ENCODE measurements at regions not wholly inside any gene's neighbourhood (a gene's known extent, or its start where the extent isn't known, plus 50 kb on each side); places are given as distances from the start of the nearest gene placed in this dataset.
A peak's percentile ranks its signal among the peaks of the same experiment; 100 is the strongest.
"Not testable (repeated sequence)": the region's sequence is repeated elsewhere in the genome, so short reads cannot be mapped to it uniquely, and the experiment has no call there.

- intact Hi-C loops (cut with DNase I): loop anchor here (2.0 kb wide), 1 partner anchor 313 kb away; no protein-coding TSS in a partner anchor
- ATAC-seq (no peak), DNase-seq (ENCODE audit: low spot score) (no peak)
These were observed 262.4 kb upstream of the PDE3A start for GRCh38 chr12:20105943-20106342.

DNA sequence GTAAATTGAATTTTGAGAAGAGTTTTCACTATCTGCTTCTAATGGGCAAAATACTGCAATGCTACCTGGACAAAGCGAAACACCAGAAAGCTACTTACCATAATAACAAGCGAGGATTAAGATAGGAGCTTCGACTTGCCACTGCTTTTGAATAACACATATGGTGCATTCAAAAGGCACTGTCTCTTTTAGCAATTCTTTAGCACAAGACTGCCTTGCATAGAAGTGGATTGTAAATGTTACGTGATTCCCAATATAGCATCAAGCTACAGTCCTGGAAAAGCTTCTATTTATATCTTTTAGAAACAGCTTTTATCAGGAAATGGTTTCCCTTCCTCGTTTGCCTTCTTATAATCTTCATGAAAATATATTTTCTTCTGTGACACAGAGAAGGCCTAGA, 258.7 kb upstream of the PDE3A start:
- DNase-seq (ENCODE audit: low spot score) (no peak), ATAC-seq (no peak)
- intact Hi-C loops (cut with DNase I): no loop called here

GRCh38 chr12:20115371-20115770, 253.0 kb upstream of the PDE3A start:
- ATAC-seq; intact Hi-C loops (cut with DNase I); DNase-seq (ENCODE audit: low spot score): not testable (repeated sequence)

DNA sequence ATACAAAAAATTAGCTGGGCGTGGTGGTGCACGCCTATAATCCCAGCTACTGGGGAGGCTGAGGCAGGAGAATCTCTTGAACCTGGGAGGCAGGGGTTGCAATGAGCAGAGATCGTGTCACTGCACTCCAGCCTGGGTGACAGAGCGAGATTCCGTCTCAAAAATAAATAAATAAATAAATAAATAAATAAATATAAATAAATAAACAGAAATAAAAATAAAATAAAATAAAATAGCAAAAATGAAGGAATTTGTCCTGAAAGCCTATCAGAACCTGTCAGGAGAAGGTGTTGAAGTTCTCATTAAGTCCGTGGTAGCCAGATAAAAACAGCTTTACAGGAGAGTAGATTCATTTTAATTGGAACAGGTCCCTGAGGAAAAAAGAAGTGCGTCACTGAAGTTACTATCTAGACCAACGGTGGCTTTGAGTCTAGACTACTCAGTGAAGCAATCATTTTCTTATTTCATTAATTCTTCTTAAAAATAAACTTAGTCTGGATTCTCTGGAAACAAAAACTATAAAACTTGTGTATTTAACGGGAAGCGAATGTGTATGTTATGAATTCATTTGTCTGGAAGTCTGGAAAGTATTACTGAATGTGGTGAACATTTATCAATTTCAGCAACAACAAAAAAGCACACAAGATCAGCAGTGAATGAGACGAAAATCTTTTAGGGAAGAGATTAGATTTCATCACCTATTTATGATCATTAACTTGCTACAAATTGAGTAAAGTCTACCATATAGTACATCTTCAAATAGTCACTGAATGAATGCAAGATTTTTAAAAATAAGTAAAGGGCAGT, 248.5 kb upstream of the PDE3A start:
- DNase-seq (ENCODE audit: low spot score): no peak
- no peak for ATAC-seq
- intact Hi-C loops (cut with DNase I): no loop called here

DNA sequence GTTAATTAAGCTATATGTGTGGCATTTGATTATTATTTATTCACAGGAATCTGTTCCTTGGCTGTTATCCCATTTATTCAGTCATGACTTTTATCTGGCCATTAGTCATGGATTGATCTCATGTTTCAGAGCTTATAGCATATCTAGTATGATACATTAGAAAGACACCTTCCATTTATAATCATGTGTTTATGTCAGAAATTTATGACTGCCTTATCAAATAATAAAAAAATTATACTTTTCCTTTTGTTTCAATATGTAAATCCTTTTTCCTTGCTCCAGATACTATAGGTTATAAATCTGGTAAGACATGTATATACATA, 248.0 kb upstream of the PDE3A start:
- ATAC-seq (no peak), DNase-seq (ENCODE audit: low spot score) (no peak)
- intact Hi-C loops (cut with DNase I): no loop called here

DNA sequence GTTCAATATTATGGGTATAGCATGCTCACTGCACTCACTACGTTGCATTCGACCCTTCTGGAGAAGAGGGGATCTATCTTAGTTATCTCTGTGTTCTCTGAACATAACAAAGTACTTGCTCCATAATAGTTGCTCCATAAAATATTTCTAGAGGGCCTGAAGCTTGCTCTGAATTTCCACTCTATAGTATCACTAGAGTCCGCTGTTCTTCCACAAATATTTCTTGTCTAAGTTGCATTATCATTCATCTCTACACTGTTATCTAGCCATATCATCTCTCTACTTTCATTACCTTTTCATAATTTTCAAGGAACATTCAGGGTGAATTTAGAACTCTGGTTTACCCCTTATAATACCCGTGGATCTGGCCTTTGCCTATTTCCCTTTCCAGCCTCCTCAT, 246.1 kb upstream of the PDE3A start:
- intact Hi-C loops (cut with DNase I): no loop called here
- no peak for ATAC-seq

DNA sequence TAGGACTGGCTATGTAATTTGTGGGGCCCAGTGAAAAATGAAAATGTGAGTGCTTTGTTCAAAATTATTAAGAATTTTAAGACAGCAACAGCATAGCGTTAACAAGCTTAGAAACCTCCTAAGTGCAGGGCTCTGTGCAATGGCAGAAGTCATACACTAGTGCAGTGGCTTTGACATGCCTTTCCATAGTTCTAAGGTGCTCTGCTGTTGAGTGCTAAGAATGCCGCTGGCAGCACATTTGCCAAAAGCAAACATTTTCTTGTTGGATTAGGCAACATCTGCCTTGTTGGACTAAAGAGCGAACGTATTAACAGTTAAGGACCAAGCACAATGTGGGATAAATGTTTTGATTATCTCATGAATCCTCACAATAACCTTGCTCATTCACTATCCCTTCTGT, 244.9 kb upstream of the PDE3A start:
- ATAC-seq: no peak
- intact Hi-C loops (cut with DNase I): no loop called here
- DNase-seq (ENCODE audit: low spot score): no peak

More for the DNA sequence above, 246.1 kb upstream of the PDE3A start:
- DNase-seq (ENCODE audit: low spot score): no peak

GRCh38 chr12:20125276-20125798, 243.0 kb upstream of the PDE3A start:
- ATAC-seq (peak; percentile 78), DNase-seq (ENCODE audit: low spot score) (no peak)
- intact Hi-C loops (cut with DNase I): no loop called here

GRCh38 chr12:20126601-20127000, 241.7 kb upstream of the PDE3A start:
- no peak for DNase-seq (ENCODE audit: low spot score)
- intact Hi-C loops (cut with DNase I): no loop called here
- no peak for ATAC-seq

GRCh38 chr12:20127413-20127812, 240.9 kb upstream of the PDE3A start:
- intact Hi-C loops (cut with DNase I): no loop called here
- ATAC-seq: no peak

DNA sequence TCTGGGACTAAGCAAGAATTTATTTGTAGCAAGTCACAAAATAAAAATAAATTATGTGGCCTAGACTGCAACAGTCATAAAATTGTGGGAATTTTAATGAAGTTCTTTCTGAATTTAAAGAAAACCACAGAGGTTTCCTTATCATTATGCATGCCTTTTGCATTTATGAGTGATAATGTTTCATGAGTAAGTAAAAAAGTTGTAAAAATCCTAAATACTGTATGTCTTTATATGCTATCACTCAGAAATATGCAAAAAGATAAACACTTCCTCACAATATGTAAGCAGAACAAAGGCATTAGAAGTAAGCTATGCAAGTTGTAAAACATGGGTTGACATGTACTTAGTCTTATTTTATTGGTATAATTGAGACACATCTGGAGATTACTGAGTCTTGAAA, 239.4 kb upstream of the PDE3A start:
- ATAC-seq (no peak), DNase-seq (ENCODE audit: low spot score) (no peak)
- intact Hi-C loops (cut with DNase I): no loop called here

More at GRCh38 chr12:20127413-20127812, 240.9 kb upstream of the PDE3A start:
- no peak for DNase-seq (ENCODE audit: low spot score)

DNA sequence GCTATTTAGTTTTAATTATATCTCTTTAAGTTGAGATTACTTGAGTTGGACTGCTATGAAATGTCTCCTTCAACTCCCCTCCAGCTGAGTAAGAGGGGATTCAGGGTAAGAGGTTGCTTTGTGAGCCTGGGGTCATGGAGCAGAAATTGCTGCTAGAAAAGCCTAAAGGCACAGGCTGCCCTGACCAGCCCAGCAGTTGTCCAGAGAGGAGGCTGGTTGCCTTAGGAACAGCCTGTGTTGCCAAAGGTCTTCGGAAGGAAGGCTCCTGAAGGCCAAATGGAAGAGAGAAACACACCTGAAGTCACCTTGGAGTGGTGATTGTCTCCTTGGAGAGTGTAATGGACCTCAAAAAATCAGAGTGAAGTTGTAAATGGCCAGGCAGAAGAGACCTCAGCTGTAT, 235.5 kb upstream of the PDE3A start:
- intact Hi-C loops (cut with DNase I): no loop called here
- DNase-seq (ENCODE audit: low spot score) (no peak), ATAC-seq (no peak)

DNA sequence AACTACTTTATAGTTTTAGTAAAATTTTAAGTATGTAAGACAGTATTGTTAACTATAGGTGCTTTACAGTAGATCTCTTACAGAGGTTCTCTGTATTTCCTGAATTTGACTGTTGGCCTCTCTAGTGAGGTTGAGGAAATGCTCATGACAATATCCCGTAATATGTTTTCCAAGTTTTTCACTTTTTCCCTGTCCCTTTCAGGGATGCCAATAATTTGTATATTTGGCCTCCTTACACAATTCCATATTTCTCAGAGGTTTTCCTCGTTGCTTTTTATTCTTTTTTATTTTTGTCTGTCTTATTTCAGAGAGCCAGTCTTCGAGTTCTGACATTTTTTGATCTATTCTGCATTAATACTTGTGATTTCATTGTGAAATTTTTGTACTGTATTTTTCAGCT, 233.7 kb upstream of the PDE3A start:
- DNase-seq (ENCODE audit: low spot score) (no peak), ATAC-seq (no peak)
- intact Hi-C loops (cut with DNase I): no loop called here

- DNase-seq (ENCODE audit: low spot score) (no peak), ATAC-seq (no peak)
- intact Hi-C loops (cut with DNase I): no loop called here
These were observed 227.6 kb upstream of the PDE3A start for GRCh38 chr12:20140751-20141150.

GRCh38 chr12:20142316-20142715, 226.0 kb upstream of the PDE3A start:
- no peak for DNase-seq (ENCODE audit: low spot score)
- intact Hi-C loops (cut with DNase I): no loop called here
- ATAC-seq: no peak

- intact Hi-C loops (cut with DNase I): no loop called here
- DNase-seq (ENCODE audit: low spot score) (no peak), ATAC-seq (no peak)
These were observed 225.4 kb upstream of the PDE3A start for GRCh38 chr12:20142956-20143355.

- ATAC-seq: no peak
- no peak for DNase-seq (ENCODE audit: low spot score)
- intact Hi-C loops (cut with DNase I): no loop called here
These were observed 224.0 kb upstream of the PDE3A start for GRCh38 chr12:20144341-20144740.

DNA sequence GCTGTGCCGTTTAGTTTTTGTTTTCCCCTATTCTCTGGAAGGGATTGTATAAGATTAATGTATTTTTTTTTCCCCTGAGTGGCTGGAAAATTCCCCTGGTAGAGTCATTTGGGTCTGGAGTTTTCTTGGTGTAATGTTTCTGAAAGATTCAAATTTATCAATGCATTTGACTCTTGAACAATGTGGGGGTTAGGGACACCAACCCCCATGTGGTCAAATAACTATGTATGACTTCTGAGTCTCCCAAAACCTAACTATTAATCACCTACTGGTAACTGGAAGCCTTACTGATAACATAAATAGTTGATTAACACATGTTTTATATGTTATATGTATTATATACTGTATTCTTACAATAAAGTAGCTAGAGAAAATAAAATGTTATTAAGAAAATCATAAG, 220.1 kb upstream of the PDE3A start:
- intact Hi-C loops (cut with DNase I): no loop called here
- DNase-seq (ENCODE audit: low spot score) (no peak), ATAC-seq (no peak)

DNA sequence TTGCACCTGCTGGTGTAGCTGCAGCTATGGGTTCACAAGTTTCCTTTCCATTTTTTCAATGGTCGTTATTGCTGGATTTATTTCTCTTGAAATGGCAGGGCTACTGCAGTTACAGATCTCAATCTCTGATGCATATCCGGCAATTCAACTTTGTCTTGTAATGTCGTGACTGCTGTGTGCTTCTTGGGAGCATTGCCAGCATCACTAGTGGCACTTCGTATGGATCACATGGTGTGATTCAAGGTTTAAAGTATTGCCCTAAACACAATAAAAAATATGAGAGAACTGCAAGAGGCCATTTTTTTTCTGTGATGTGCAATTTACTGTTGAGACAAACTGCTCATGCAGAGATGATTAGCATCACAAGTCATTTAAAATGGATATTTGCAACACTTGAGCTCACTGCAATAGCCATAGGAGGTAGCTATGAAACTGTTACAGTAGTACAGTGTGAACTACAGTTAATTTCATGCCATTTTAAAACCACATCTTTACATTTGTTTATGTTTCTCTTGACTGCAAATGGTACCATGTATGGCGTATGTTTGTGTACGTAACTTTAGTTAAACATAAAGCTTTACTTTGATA, 217.4 kb upstream of the PDE3A start:
- intact Hi-C loops (cut with DNase I): no loop called here
- DNase-seq (ENCODE audit: low spot score) (no peak), ATAC-seq (no peak)

GRCh38 chr12:20154052-20154451, 214.3 kb upstream of the PDE3A start:
- ATAC-seq (no peak), DNase-seq (ENCODE audit: low spot score) (no peak)
- intact Hi-C loops (cut with DNase I): no loop called here

DNA sequence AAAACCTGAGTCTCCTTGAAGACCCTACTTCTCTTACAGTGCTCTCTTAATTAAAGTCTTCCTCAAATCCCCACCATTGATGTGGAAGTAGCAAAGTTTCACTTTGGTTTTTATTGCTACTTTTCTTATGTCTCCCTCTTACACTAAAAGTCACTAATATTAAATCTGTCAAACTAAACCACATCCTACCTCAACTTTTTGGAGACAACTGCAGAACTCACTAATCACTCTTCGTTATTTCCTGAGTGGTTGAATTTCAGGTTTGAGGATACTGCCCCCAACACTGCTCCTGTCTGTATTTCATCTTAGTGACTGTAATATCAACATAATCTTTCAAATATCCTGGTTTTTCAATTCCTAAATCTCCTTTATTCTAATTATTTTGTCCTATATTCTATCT, 213.0 kb upstream of the PDE3A start:
- ATAC-seq (no peak), DNase-seq (ENCODE audit: low spot score) (no peak)
- intact Hi-C loops (cut with DNase I): no loop called here
